RWPE1 (cell line): ENCODE measurements at regions not wholly inside any gene's neighbourhood (a gene's known extent, or its start where the extent isn't known, plus 50 kb on each side); places are given as distances from the start of the nearest gene placed in this dataset.

ENCODE experiments used
- CTCF ChIA-PET: fragments of 350-600 bp; sonication (Branson Sonifier 250); formaldehyde crosslinking; extraction: SDS; loops from one replicate; lab custom pipeline; 2021; lab: Yijun Ruan, JAX
- POLR2A ChIA-PET: fragments of 400-600 bp; formaldehyde crosslinking; extraction: SDS; loops from one replicate; lab custom pipeline; 2020; ENCODE audit warnings: antibody characterized with exemption; ENCODE audit not compliant: low non-redundant PET; lab: Yijun Ruan, JAX
- DNase-seq: peaks from one replicate; pipeline ENCODE4 v3.0.0; 2012; ENCODE audit warnings: low spot score
- H3K27ac ChIP-seq: fragments of 450-650 bp; 2 replicates; pipeline ENCODE4 v1.5.1; 2017
- CTCF ChIP-seq: fragments of 450-650 bp; conservative IDR thresholded peaks from 2 replicates; pipeline ENCODE4 v1.5.1; 2017; ENCODE audit warnings: low read depth, mild to moderate bottlenecking

- POLR2A ChIA-PET, result no interaction called here
- no peak for DNase-seq
- CTCF ChIA-PET, result no interaction called here
- no peak for TF ChIP-seq CTCF
- no peak overlapping the region for H3K27ac ChIP-seq
Observed at GRCh38 chr5:36751886-36752285, 124.7 kb upstream of the NIPBL start.

GRCh38 chr5:36755342-36755741 lies 121.2 kb upstream of the NIPBL start:
- no peak overlapping the region for H3K27ac ChIP-seq
- DNase-seq, result no peak
- ChIA-PET CTCF (interaction anchor here (0.6 kb wide), 1 partner anchor 199 kb away, joined by 3 read pairs; no protein-coding TSS in a partner anchor), POLR2A (no interaction called here)
- no peak for TF ChIP-seq CTCF

- no peak for TF ChIP-seq CTCF
- H3K27ac ChIP-seq, result no peak overlapping the region
- CTCF ChIA-PET, result no interaction called here
- POLR2A ChIA-PET, result no interaction called here
- DNase-seq, result no peak
Observed at GRCh38 chr5:36755920-36756488, 120.6 kb upstream of the NIPBL start.

GRCh38 chr5:36756848-36757247 lies 119.7 kb upstream of the NIPBL start:
- CTCF ChIA-PET, result no interaction called here

GRCh38 chr5:36759117-36759516 lies 117.5 kb upstream of the NIPBL start:
- ChIA-PET CTCF (no interaction called here), POLR2A (no interaction called here)
- no peak for TF ChIP-seq CTCF
- no peak for DNase-seq
- no peak overlapping the region for H3K27ac ChIP-seq

More at GRCh38 chr5:36756848-36757247, 119.7 kb upstream of the NIPBL start:
- POLR2A ChIA-PET, result no interaction called here
- no peak for DNase-seq
- no peak overlapping the region for H3K27ac ChIP-seq
- TF ChIP-seq CTCF, result no peak

GRCh38 chr5:36763454-36763853 lies 113.1 kb upstream of the NIPBL start:
- POLR2A ChIA-PET, result no interaction called here
- no peak overlapping the region for H3K27ac ChIP-seq
- CTCF ChIA-PET, result interaction anchor here (0.6 kb wide), 1 partner anchor 457 kb away, joined by 4 read pairs; no protein-coding TSS in a partner anchor
- DNase-seq, result no peak
- no peak for TF ChIP-seq CTCF
